Liver (tissue), 8 donors: ENCODE measurements at regions not wholly inside any gene's neighbourhood (a gene's known extent, or its start where the extent isn't known, plus 50 kb on each side); places are given as distances from the start of the nearest gene placed in this dataset.

Experiments
- DNase-seq: peaks from one replicate; pipeline ENCODE4 v3.0.0-alpha.2; 2017; ENCODE audit warnings: low spot score
- H3K27ac ChIP-seq, 2 donors: one replicate each; pipeline ENCODE4 v1.7.0; 2013; ENCODE audit warnings: inconsistent platforms in 2 of 2, low read length in 2 of 2, control low read depth in 1 of 2, low read depth in 1 of 2, mild to moderate bottlenecking in 1 of 2
- H3K27me3 ChIP-seq, 4 donors: one replicate each; pipeline versions ENCODE4 v1.6.1 to v1.7.0; 2013; ENCODE audit warnings: low read length in 3 of 4, inconsistent platforms in 1 of 4, mild to moderate bottlenecking in 1 of 4, moderate library complexity in 1 of 4; ENCODE audit not compliant: control insufficient read depth in 4 of 4, insufficient read depth in 4 of 4
- H3K36me3 ChIP-seq, 4 donors: one replicate each; pipeline versions ENCODE4 v1.6.1 to v1.7.0; 2013; ENCODE audit warnings: low read length in 3 of 4, mild to moderate bottlenecking in 3 of 4, low read depth in 1 of 4, moderate library complexity in 1 of 4; ENCODE audit not compliant: control insufficient read depth in 4 of 4, insufficient read depth in 3 of 4
- H3K4me1 ChIP-seq, 4 donors: one replicate each; pipeline versions ENCODE4 v1.6.1 to v1.7.0; 2013; ENCODE audit warnings: low read length in 3 of 4, mild to moderate bottlenecking in 3 of 4, moderate library complexity in 1 of 4; ENCODE audit not compliant: control insufficient read depth in 4 of 4, insufficient read depth in 4 of 4
- H3K4me3 ChIP-seq, 3 donors: one replicate each; pipeline versions ENCODE4 v1.6.1 to v1.7.0; 2013; ENCODE audit warnings: low read length in 3 of 3, control low read depth in 1 of 3, low read depth in 1 of 3, mild to moderate bottlenecking in 1 of 3
- H3K9ac ChIP-seq, 2 donors: one replicate each; pipeline ENCODE4 v1.7.0; 2013; ENCODE audit warnings: low read length in 2 of 2, mild to moderate bottlenecking in 2 of 2, moderate library complexity in 2 of 2, control low read depth in 1 of 2, low read depth in 1 of 2
- H3K9me3 ChIP-seq, 4 donors: one replicate each; pipeline versions ENCODE4 v1.6.1 to v1.7.0; 2013; ENCODE audit warnings: low read length in 3 of 4; ENCODE audit not compliant: control insufficient read depth in 4 of 4
- ATF3 ChIP-seq: IDR thresholded peaks from 2 replicates; pipeline ENCODE4 v1.6.1; 2016; ENCODE audit warnings: antibody characterized with exemption
- CTCF ChIP-seq: fragments of 150-350 bp; IDR thresholded peaks from 2 replicates; pipeline ENCODE4 v1.5.1; 2017; ENCODE audit warnings: improper control_type of control experiment, low read depth, low read length; ENCODE audit not compliant: missing input control
- FOXA1 ChIP-seq: IDR thresholded peaks from 2 replicates; pipeline ENCODE4 v1.6.1; 2016; ENCODE audit warnings: antibody characterized with exemption
- FOXA2 ChIP-seq: IDR thresholded peaks from 2 replicates; pipeline ENCODE4 v1.6.1; 2016; ENCODE audit warnings: antibody characterized with exemption
- GABPA ChIP-seq, 2 donors: IDR thresholded peaks in 1 of 2; conservative IDR thresholded peaks in 1 of 2; 2 replicates each; pipeline ENCODE4 v1.6.1; 2016; ENCODE audit warnings: antibody characterized with exemption in 2 of 2, mild to moderate bottlenecking in 1 of 2, moderate library complexity in 1 of 2
- HNF4A ChIP-seq, 2 donors: conservative IDR thresholded peaks; 2 replicates each; pipeline ENCODE4 v1.6.1; 2016; ENCODE audit warnings: antibody characterized with exemption in 2 of 2, mild to moderate bottlenecking in 2 of 2
- JUND ChIP-seq, 2 donors: IDR thresholded peaks; 2 replicates each; pipeline ENCODE4 v1.6.1; 2016; ENCODE audit warnings: antibody characterized with exemption in 2 of 2
- MAX ChIP-seq: IDR thresholded peaks from 2 replicates; pipeline ENCODE4 v1.6.1; 2016; ENCODE audit warnings: antibody characterized with exemption
- NR2F2 ChIP-seq: IDR thresholded peaks from 2 replicates; pipeline ENCODE4 v1.6.1; 2016; ENCODE audit warnings: antibody characterized with exemption
- RAD21 ChIP-seq, 2 donors: IDR thresholded peaks; 2 replicates each; pipeline ENCODE4 v1.6.1; 2016; ENCODE audit warnings: antibody characterized with exemption in 2 of 2, mild to moderate bottlenecking in 2 of 2
- REST ChIP-seq: IDR thresholded peaks from 2 replicates; pipeline ENCODE4 v1.6.1; 2016; ENCODE audit warnings: antibody characterized with exemption, mild to moderate bottlenecking
- RXRA ChIP-seq, 2 donors: IDR thresholded peaks; 2 replicates each; pipeline ENCODE4 v1.6.1; 2017 to 2018; ENCODE audit warnings: antibody characterized with exemption in 2 of 2, mild to moderate bottlenecking in 1 of 2
- SP1 ChIP-seq: IDR thresholded peaks from 2 replicates; pipeline ENCODE4 v1.6.1; 2018; ENCODE audit warnings: antibody characterized with exemption, mild to moderate bottlenecking
- TAF1 ChIP-seq: conservative IDR thresholded peaks from 2 replicates; pipeline ENCODE4 v1.6.1; 2016; ENCODE audit warnings: antibody characterized with exemption, mild to moderate bottlenecking
- YY1 ChIP-seq: IDR thresholded peaks from 2 replicates; pipeline ENCODE4 v1.6.1; 2016; ENCODE audit warnings: antibody characterized with exemption, mild to moderate bottlenecking
- ZBTB33 ChIP-seq: IDR thresholded peaks from 2 replicates; pipeline ENCODE4 v1.6.1; 2016; ENCODE audit warnings: antibody characterized with exemption
- WGBS: extraction: QIAGEN DNeasy Blood & Tissue Kit; methylation state at CpG from one replicate; pipeline ENCODE4 v1.1.7; 2013; 5-methylcytosine and 5-hydroxymethylcytosine counted together
- donor health status: healthy.
- donor health status: healthy.
- donor health status: healthy.
- donor health status: healthy.
- donor health status: healthy.

GRCh38 chr3:76900596-76900995, 139.3 kb upstream of the ROBO2 start:
- TF ChIP-seq REST: no peak
- TF ChIP-seq ZBTB33: no peak
- TF ChIP-seq TAF1: no peak
- Histone ChIP-seq H3K9ac (no peak overlapping the region), H3K4me1 (no peaks in the 10 kb centered on the region), H3K36me3 (no peaks in the 10 kb centered on the region), H3K9me3 (peaks cover 0 to 3% (median 0%) of the 10 kb centered on the region in 4 donors), H3K27ac (no peak overlapping the region), H3K27me3 (no peaks in the 10 kb centered on the region), H3K4me3 (no peak overlapping the region)
- no peak for DNase-seq
- WGBS: 88% methylated on average over 2 of the region's 2 CpGs

- H3K4me1 ChIP-seq: no peaks in the 10 kb centered on the region
- WGBS: 10% methylated on average over 1 of the region's 1 CpG
- no peak overlapping the region for H3K9ac ChIP-seq
- H3K36me3 ChIP-seq: no peaks in the 10 kb centered on the region
- peaks cover 0 to 3% (median 0%) of the 10 kb centered on the region in 4 donors for H3K9me3 ChIP-seq
- H3K4me3 ChIP-seq: no peak overlapping the region
- H3K27ac ChIP-seq: no peak overlapping the region
- TF ChIP-seq REST: no peak
- TF ChIP-seq SP1: no peak
- TF ChIP-seq GABPA (IDR thresholded peaks at IDR 0.05 in 1 of 2, conservative IDR thresholded peaks at IDR 0.05 in 1 of 2): no peak
- no peak for TF ChIP-seq RXRA (IDR thresholded peaks at IDR 0.05)
- no peak for TF ChIP-seq JUND (IDR thresholded peaks at IDR 0.05)
- TF ChIP-seq NR2F2: no peak
- TF ChIP-seq FOXA2: no peak
- TF ChIP-seq CTCF: no peak
- no peak for TF ChIP-seq FOXA1
- no peak for TF ChIP-seq MAX
- no peak for TF ChIP-seq ATF3
- no peak for TF ChIP-seq HNF4A (conservative IDR thresholded peaks at IDR 0.05)
- no peak for TF ChIP-seq RAD21 (IDR thresholded peaks at IDR 0.05)
- TF ChIP-seq YY1: no peak
- no peaks in the 10 kb centered on the region for H3K27me3 ChIP-seq
- DNase-seq: no peak
These were observed 131.7 kb upstream of the ROBO2 start for GRCh38 chr3:76908156-76908555.
